ENCODE measurements at regions not wholly inside any gene's neighbourhood (a gene's known extent, or its start where the extent isn't known, plus 50 kb on each side); places are given as distances from the start of the nearest gene placed in this dataset.

- no peak for FAIRE-seq
- H3K27me3 ChIP-seq (ENCODE audit: control insufficient read depth in 2 of 2, insufficient read depth in 2 of 2, low read length in 2 of 2), result no peaks in the 10 kb centered on the region
- H3K4me1 ChIP-seq (replicated peaks in 1 of 2; ENCODE audit: control insufficient read depth in 2 of 2, insufficient read depth in 2 of 2, low read length in 2 of 2), result peaks cover 7 to 33% of the 10 kb centered on the region in 2 experiments; a peak in 4 of 5 replicates
- DNase-seq (ENCODE audit: extremely low read depth in 1 of 4, low spot score in 3 of 4), result no peak
- ChIA-PET CTCF (ENCODE audit: low intra/inter-chr PET ratio) (no interaction called here), POLR2A (interaction anchor here (1.7 to 1.9 kb wide), 2 partner anchors 9 to 10 kb away, joined by 9 to 17 read pairs; no protein-coding TSS in a partner anchor)
- H3K4me2 ChIP-seq (ENCODE audit: insufficient read depth, low read length), result peak overlapping the region; percentile 95
- peaks cover 100% of the 10 kb centered on the region for H3K79me2 ChIP-seq (ENCODE audit: control insufficient read depth, insufficient read depth, low read length)
- H3K9me1 ChIP-seq (ENCODE audit: control insufficient read depth, insufficient read depth, low read length), result no peaks in the 10 kb centered on the region
- peaks cover 17% of the 10 kb centered on the region for H3K36me3 ChIP-seq (ENCODE audit: control insufficient read depth, insufficient read depth, low read length)
- no peak overlapping the region for H2AFZ ChIP-seq (ENCODE audit: low read depth, low read length)
- TF ChIP-seq NR2C2 (CRISPR knock-in tag; IDR thresholded peaks at IDR 0.05), result no peak
- 0 out of 2 replicates have a peak, but pooled peaks have one; percentile 21 for TF ChIP-seq NR2C2 (tag; IDR thresholded peaks at IDR 0.05)
- TF ChIP-seq CTCFL (IDR thresholded peaks at IDR 0.05; ENCODE audit: borderline replicate concordance, insufficient read depth, low read depth, low read length, poor library complexity, severe bottlenecking), result no peak
- TF ChIP-seq MYC (IDR thresholded peaks at IDR 0.05; ENCODE audit: low read depth, low read length), result no peak
- 0 out of 2 replicates have a peak, but pooled peaks have one; percentile 8 for TF ChIP-seq MYC (CRISPR knock-in tag; IDR thresholded peaks at IDR 0.05; ENCODE audit: borderline replicate concordance, low read depth)
- intact Hi-C loops (cut with micrococcal nuclease), result loop anchor here (1.0 to 10.0 kb wide), 7 partner anchors 76 to 982 kb away; no protein-coding TSS in a partner anchor
- H3K27ac ChIP-seq (ENCODE audit: extremely low read depth, low read depth, low read length), result peak overlapping the region; percentile 92
- H4K20me1 ChIP-seq (replicated peaks; ENCODE audit: control insufficient read depth, insufficient read depth, low read length), result no peaks in the 10 kb centered on the region
- no TSS peak for BruUV-seq (replicated peaks)
- peak overlapping the region; percentile 75 to 81; a peak in 3 of 4 replicates for H3K9ac ChIP-seq (ENCODE audit: insufficient read depth in 1 of 2, low read depth in 2 of 2, low read length in 2 of 2)
- H3K9me3 ChIP-seq (replicated peaks; ENCODE audit: control insufficient read depth, insufficient read depth, low read depth, low read length), result no peaks in the 10 kb centered on the region
- in situ Hi-C loops (cut with MboI), result loop anchor here (5.0 kb wide), 1 partner anchor 76 kb away; no protein-coding TSS in a partner anchor
- peak overlapping the region; percentile 46 for H3K4me3 ChIP-seq
- peak; percentile 4 for ATAC-seq
These were observed 207.0 kb upstream of the SAMSN1 start for GRCh38 chr21:14753069-14753465.

Measured in K562 (cell line).